Astrocyte of the spinal cord (primary cell): ENCODE measurements at regions not wholly inside any gene's neighbourhood (a gene's known extent, or its start where the extent isn't known, plus 50 kb on each side); places are given as distances from the start of the nearest gene placed in this dataset.
"Not testable (repeated sequence)": the region's sequence is repeated elsewhere in the genome, so short reads cannot be mapped to it uniquely, and the experiment has no call there.

Source experiments
- DNase-seq: peaks from one replicate; pipeline ENCODE4 v3.0.0; 2011; ENCODE audit warnings: low read depth, low spot score
- H3K4me3 ChIP-seq: 2 replicates; pipeline ENCODE4 v1.5.1; 2011; ENCODE audit warnings: low read depth, mild to moderate bottlenecking, low read length, moderate library complexity
- in situ Hi-C: cut with HindIII; loops from 2 replicates; pipeline ENCODE4 v1.10.0; 2017; ENCODE audit warnings: low sequenced_read_pairs
- TF ChIP-seq, protein P1 (sequence below): IDR thresholded peaks from 2 replicates; pipeline ENCODE4 v1.5.1; 2012; ENCODE audit warnings: low read depth, mild to moderate bottlenecking, low read length, inconsistent platforms

DNA sequence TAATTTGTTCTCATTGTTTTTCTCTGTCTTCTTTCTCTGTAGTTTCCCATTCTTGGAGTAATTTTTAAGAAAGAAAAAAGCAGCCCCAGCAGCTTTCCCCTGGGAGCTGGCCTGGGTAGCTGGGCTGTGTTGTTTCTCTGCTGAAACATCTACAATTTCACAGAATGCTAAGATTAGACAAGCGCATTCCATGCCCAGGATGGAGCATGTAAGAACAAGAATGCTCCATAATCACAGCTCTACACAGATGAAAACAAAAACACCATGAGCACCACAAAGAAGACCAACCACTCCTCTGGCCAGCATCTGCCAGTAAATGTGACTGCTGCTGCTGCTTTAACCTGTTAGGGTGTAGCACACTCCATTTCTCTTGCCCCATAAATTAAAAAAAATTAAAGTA, 239.2 kb upstream of the SLITRK1 start:
- no peak overlapping the region for H3K4me3 ChIP-seq
- in situ Hi-C loops: no loop called here
- TF ChIP-seq, protein P1, sequence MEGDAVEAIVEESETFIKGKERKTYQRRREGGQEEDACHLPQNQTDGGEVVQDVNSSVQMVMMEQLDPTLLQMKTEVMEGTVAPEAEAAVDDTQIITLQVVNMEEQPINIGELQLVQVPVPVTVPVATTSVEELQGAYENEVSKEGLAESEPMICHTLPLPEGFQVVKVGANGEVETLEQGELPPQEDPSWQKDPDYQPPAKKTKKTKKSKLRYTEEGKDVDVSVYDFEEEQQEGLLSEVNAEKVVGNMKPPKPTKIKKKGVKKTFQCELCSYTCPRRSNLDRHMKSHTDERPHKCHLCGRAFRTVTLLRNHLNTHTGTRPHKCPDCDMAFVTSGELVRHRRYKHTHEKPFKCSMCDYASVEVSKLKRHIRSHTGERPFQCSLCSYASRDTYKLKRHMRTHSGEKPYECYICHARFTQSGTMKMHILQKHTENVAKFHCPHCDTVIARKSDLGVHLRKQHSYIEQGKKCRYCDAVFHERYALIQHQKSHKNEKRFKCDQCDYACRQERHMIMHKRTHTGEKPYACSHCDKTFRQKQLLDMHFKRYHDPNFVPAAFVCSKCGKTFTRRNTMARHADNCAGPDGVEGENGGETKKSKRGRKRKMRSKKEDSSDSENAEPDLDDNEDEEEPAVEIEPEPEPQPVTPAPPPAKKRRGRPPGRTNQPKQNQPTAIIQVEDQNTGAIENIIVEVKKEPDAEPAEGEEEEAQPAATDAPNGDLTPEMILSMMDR: no peak
- DNase-seq: peak; percentile 21

DNA sequence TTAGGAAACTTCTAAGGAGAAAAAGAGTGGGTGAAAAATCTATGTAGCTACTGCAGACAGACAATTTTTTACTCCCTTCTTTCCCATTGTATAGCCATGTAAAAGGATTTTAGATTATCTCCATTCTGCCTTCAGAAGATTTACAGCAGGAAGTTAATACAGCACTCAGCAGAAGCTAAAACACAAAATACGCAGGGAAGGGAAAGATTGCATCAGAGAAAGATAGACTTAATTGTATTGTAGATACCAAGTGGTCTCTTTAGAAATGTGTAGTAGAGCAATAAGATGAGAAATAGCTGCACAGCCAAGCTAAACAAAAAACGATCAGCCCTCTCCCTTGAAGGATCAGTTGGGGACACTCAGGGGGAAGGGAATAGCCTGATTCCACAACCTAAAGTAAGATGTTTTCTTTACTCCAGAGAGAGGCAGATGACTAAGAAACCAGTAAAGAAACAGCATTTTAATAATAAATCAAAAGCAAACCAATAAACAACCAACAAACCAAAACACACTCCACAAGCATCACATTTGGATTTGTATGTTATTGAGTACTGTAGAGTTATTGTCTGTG, 236.7 kb upstream of the SLITRK1 start:
- no peak overlapping the region for H3K4me3 ChIP-seq
- DNase-seq: peak; percentile 16
- TF ChIP-seq, protein P1: no peak
- in situ Hi-C loops: no loop called here

- H3K4me3 ChIP-seq: no peak overlapping the region
- no peak for DNase-seq
- TF ChIP-seq, protein P1: no peak
- in situ Hi-C loops: no loop called here
Measured at GRCh38 chr13:84098273-84098672, 216.0 kb upstream of the SLITRK1 start.

- H3K4me3 ChIP-seq: no peak overlapping the region
- DNase-seq: no peak
- in situ Hi-C loops: no loop called here
- TF ChIP-seq, protein P1: no peak
Measured at GRCh38 chr13:84097148-84097547, 214.9 kb upstream of the SLITRK1 start.

DNA sequence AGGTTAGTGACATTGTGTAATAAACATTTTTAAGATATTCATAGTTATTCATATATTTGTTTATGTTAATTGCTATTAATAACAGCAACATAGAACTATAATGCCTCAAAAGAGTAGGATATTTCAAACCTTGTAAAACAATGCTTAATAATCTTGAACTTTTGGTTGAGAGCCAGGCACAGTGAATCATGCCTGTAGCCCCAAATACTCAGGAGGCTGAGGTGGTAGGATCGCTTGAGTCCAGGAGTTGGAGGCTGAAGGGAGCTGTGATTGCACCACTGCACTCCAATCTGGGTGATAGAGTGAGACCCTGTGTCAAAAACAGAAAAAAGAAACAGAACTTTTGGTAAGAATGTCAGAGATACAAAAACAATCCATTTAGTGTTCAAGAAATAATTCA, 213.9 kb upstream of the SLITRK1 start:
- DNase-seq: no peak

DNA sequence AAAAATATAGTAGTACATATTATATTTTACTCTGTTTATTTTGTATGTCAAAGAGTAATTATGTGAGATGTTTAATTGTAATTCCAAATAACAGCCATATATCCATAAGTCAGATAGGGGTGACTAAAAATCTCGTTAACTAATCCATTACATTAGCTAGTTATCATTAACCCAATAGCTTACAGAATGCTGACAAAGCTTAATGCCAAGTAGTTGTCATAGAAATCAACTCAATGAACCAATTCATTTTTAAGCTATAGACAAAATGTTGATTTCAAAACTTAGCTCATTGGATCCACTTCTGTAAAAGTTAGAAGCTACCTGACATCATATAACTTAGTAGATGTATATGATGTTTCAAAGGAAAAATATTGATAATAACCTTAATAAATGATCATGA, 206.7 kb upstream of the SLITRK1 start:
- TF ChIP-seq, protein P1: no peak
- no peak overlapping the region for H3K4me3 ChIP-seq
- DNase-seq: no peak
- in situ Hi-C loops: no loop called here

More for the DNA sequence above, 213.9 kb upstream of the SLITRK1 start:
- TF ChIP-seq, protein P1: no peak
- no peak overlapping the region for H3K4me3 ChIP-seq
- in situ Hi-C loops: no loop called here

DNA sequence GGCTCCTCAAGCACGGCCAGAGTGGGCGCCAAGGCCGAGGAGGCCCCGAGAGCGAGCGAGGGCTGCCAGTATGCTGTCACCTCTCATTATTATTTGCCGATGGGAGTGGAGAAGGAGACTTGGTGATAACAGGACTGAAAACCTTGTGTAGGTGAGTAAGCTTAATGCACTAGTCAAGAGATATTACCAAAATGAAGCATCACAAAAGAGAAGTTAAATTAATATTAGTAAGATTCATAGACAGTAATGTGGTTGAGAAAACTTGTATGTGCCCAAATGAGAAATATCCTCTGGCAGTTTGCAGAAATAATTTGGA, 204.5 kb upstream of the SLITRK1 start:
- peak overlapping the region; percentile 38 for H3K4me3 ChIP-seq
- TF ChIP-seq, protein P1: no peak
- in situ Hi-C loops: no loop called here
- DNase-seq: no peak

GRCh38 chr13:84086098-84086846, 204.0 kb upstream of the SLITRK1 start:
- DNase-seq, in situ Hi-C loops: not testable (repeated sequence)
- H3K4me3 ChIP-seq: peak overlapping the region; percentile 38
